Right renal pelvis (tissue), 4 donors: ENCODE measurements at regions not wholly inside any gene's neighbourhood (a gene's known extent, or its start where the extent isn't known, plus 50 kb on each side); places are given as distances from the start of the nearest gene placed in this dataset.

Source experiments
- DNase-seq, 4 donors: peaks; one replicate each; pipeline ENCODE4 v3.0.0-alpha.2; 2013; ENCODE audit warnings: low read depth in 4 of 4, low spot score in 3 of 4, missing footprints in 1 of 4

GRCh38 chr4:35038845-35039244 is 1205.5 kb downstream of the ARAP2 start:
- DNase-seq = no peak

DNA sequence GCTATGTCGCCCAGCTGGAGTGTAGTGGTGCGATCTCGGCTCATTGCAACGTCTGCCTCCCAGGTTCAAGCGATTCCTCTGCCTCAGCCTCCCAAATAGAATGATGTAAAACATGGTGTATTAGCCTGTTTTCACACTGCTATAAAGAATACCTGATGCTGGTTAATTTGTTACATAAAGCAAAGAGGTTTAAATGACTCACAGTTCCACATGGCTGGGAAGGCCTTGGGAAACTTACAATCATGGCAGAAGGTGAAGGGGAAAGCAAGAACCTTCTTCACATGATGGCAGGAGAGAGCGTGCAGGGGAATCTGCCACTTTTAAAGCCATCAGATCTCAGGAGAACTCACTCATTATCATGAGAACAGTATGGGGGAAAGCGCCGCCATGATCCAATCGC is 1191.8 kb downstream of the ARAP2 start:
- DNase-seq = no peak

- no peak for DNase-seq
Measured at GRCh38 chr4:35063031-35063570, 1181.2 kb downstream of the ARAP2 start.

GRCh38 chr4:35066406-35066805 is 1177.9 kb downstream of the ARAP2 start:
- DNase-seq = no peak

DNA sequence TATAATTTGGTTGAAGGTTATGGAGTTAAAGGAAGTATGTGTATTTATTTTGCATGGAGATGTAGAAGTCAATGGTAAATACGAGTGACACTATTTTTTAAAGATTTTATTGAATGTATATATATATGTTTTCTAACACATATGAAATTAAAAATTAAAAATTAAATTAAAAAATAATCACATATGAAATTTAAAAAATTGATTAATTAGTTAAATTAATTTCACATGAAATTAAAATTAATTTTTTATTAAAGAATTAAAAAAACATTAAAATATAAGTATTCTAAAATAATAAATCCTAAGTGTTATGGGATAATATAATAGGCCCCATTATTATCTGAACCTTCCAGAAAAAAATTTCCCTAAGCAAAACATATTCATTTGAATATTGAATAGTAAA is 1163.5 kb downstream of the ARAP2 start:
- no peak for DNase-seq

- no peak for DNase-seq
Measured at GRCh38 chr4:35087218-35087617, 1157.1 kb downstream of the ARAP2 start.

DNA sequence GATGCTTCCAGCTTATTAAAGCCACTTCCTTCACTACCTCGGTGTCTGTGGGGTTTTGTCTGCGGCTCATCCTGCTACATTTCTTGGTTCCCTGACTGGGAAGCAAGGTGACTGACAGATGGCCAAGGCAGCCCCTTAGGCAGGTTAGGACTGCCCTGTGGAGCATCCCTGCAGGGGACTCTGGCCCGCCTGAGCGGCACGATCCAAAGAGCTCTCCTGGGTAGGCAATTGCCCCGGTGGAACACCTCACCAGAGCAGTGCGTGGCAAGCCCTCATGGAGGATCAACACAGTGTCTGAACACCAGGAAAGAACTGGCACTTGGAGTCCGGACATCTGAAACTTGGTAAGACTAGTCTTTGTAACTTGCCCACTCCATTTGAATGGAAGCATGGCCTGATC is 1143.4 kb downstream of the ARAP2 start:
- DNase-seq = no peak

DNA sequence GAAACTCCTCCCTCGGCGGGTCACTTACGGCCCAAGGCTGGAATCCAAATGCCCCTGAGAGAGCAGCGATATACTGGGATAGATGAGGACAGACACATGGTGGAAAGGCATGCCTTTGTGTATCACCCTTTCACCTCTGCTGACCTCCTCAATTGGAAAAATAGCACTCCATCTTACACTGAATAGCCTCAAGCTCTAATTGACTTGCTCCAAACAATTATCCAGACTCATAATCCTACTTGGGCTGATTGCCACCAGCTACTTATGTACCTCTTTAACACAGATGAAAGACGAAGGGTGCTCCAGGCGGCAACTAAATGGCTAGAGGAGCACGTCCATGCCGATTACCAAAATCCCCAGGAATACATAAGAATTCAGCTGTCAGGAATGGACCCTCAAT is 1142.2 kb downstream of the ARAP2 start:
- DNase-seq = no peak

- peak in 3 of 4 donors; percentile 7 to 29 (median 9) for DNase-seq
Measured at GRCh38 chr4:35105486-35105885, 1138.8 kb downstream of the ARAP2 start.

DNA sequence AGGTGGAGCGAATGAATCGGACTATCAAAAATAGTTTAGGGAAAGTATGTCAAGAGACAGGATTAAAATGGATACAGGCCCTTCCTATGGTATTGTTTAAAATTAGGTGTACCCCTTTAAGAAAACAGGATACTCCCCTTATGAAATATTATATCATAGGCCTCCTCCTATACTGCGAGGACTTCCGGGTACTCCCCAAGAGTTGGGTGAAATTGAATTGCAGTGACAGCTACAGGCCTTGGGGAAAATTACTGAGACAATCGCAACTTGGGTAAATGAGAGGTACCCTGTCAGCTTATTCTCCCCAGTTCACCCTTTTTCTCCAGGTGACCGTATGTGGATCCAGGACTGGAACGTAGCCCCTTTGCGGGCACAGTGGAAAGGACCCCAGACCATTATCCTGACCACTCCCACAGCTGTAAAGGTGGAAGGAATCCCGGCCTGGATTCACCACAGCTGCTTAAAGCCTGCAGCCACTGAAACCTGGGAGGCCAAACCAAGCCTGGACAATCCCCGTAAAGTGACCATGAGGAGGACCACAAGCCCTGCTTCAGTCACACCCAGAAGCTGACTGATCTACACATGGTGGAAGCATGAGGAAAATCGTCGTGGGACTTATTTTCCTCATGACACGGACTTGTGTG is 1138.1 kb downstream of the ARAP2 start:
- DNase-seq = no peak

GRCh38 chr4:35124106-35124505 is 1120.2 kb downstream of the ARAP2 start:
- DNase-seq = no peak

GRCh38 chr4:35125995-35126712 is 1118.2 kb downstream of the ARAP2 start:
- DNase-seq = no peak

- no peak for DNase-seq
Measured at GRCh38 chr4:35138449-35138848, 1105.9 kb downstream of the ARAP2 start.

DNA sequence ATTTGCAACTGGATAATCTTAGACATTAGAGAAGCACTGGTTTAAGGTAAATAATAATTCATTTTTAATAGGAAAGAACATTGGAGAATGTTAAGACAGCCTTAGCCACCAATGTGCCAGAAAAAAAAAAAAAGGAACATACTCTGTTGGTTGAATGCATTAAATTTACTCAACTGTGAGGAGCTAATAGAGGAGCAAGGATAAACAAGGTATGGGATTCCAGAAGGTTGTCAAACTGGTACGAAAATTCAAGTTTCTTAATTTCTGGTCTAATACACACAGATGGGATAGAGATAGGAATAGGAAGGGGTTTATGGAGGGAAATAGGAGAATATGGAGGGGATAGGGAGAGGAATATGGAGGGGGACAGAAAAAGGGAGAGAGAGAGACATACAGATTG is 1096.6 kb downstream of the ARAP2 start:
- DNase-seq = no peak

DNA sequence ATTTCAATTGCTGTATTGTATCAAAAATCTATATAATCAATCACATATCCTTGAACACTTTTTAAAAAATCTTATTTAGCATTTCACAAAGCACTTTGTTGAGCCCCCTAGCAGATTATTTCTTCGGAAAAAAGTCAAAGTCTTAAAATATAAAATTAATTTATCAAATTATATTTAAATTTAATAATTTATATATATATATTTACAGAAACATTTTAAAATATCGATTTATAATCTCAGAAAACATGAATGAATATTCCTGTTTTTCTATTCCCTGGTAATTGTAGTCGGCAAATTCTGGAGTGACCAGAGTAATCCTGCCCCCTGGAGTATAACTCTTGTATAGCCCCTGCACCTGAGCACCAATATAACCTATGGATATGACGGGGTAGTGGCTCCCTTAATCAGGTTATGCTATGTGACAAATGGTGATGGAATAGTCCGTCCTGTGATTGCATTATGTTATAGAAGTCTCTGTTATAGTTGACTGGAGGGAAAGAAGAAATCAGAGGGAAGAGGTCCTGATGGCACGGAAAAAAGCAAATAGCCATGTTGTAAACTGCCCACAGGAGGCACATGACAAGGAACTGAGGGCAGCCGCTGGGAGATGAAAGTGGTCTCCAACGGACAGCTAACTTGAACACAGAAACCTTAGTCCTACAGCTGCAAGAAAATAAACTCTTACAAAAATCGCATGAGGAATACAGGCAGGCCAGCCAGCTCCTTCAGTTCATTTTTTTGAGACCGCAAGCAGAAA is 1092.3 kb downstream of the ARAP2 start:
- no peak for DNase-seq

DNA sequence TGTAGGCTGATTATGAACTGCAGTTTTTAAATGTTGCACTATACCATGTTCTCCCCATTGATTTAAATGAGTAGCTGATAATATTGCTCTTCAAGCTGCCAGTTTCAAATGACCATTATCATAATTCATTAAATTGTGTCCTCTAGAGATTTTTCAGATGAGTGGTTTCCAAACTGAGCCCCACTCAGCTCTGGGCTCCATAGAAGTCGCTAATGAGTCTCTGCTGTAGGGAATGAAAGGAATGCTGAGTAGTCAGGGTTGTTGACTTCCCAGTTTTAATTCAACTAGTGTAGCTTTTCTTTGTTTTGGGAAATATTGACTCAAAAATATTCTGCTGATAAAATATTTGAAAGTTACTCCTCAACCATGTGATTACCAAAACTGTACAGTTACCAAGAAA is 1081.1 kb downstream of the ARAP2 start:
- no peak for DNase-seq

GRCh38 chr4:35164063-35164462 is 1080.3 kb downstream of the ARAP2 start:
- DNase-seq = no peak

DNA sequence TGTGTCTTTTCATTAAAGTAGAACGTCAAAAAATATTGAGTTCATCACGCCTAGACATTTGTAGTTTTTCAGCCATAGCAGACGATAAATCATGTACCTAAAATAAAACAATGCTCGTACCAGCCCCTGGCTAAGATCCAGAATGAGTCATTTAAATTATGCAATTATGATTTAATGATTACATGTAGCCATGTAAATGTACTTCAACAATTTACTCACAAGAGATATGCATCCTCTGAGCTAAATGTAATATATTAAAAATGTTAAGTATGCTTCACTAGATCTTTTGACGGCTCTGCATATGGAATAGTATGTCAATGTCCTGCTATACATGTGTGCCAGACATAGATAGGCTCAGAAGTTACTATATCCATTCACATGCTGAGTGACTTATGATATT is 1077.8 kb downstream of the ARAP2 start:
- no peak for DNase-seq

- DNase-seq = no peak
Measured at GRCh38 chr4:35167385-35167784, 1076.9 kb downstream of the ARAP2 start.

GRCh38 chr4:35175487-35175886 is 1068.8 kb downstream of the ARAP2 start:
- DNase-seq = no peak

DNA sequence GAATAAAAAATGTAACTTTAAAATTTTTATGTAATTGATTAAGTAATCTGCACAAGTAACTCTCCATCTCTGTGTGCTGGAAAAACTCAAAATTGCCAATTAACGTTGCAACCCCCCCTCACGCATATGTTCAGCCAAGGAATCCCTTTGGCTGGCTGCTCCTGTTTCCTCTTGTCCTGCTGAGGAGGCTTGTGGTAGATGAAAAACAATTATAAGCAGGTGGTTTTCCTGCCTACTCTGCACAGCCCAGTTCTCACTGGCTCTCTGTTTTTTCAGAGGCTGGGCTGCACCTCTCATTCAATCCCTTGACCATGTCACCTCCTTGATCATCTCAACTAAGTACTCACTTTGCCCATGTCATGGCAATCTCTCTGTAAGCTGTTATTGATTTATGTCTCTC is 1068.4 kb downstream of the ARAP2 start:
- no peak for DNase-seq

- DNase-seq = no peak
Measured at GRCh38 chr4:35182451-35182850, 1061.9 kb downstream of the ARAP2 start.
